GM21717 (cell line): ENCODE measurements at regions not wholly inside any gene's neighbourhood (a gene's known extent, or its start where the extent isn't known, plus 50 kb on each side); places are given as distances from the start of the nearest gene placed in this dataset.
"Not testable (repeated sequence)": the region's sequence is repeated elsewhere in the genome, so short reads cannot be mapped to it uniquely, and the experiment has no call there.

Experiments
- ATAC-seq: cut with Tn5 transposase; IDR thresholded peaks from one replicate; pipeline ENCODE4 v1.9.1; 2021; ENCODE audit warnings: mild to moderate bottlenecking, moderate library complexity; ENCODE audit not compliant: unreplicated experiment

- ATAC-seq = no peak
Measured at GRCh38 chr3:193800138-193801043, 207.4 kb downstream of the OPA1 start.

GRCh38 chr3:193801097-193801496, 208.1 kb downstream of the OPA1 start:
- no peak for ATAC-seq

- no peak for ATAC-seq
Measured at GRCh38 chr3:193803288-193803687, 210.3 kb downstream of the OPA1 start.

- no peak for ATAC-seq
Measured at GRCh38 chr3:193805448-193805847, 212.4 kb downstream of the OPA1 start.

GRCh38 chr3:193808317-193808716, 215.3 kb downstream of the OPA1 start:
- ATAC-seq = no peak

- ATAC-seq = no peak
Measured at GRCh38 chr3:193809106-193809505, 216.1 kb downstream of the OPA1 start.

GRCh38 chr3:193812078-193812725, 219.2 kb downstream of the OPA1 start:
- no peak for ATAC-seq

- no peak for ATAC-seq
Measured at GRCh38 chr3:193812791-193813500, 219.9 kb downstream of the OPA1 start.

- ATAC-seq = no peak
Measured at GRCh38 chr3:193813501-193813830, 220.5 kb downstream of the OPA1 start.

- no peak for ATAC-seq
Measured at GRCh38 chr3:193814166-193814892, 221.3 kb downstream of the OPA1 start.

GRCh38 chr3:193815246-193816027, 222.4 kb downstream of the OPA1 start:
- ATAC-seq = no peak

- no peak for ATAC-seq
Measured at GRCh38 chr3:193816028-193816395, 223.0 kb downstream of the OPA1 start.

- ATAC-seq = no peak
Measured at GRCh38 chr3:193816656-193817311, 223.8 kb downstream of the OPA1 start.

- ATAC-seq = no peak
Measured at GRCh38 chr3:193819117-193820010, 226.4 kb downstream of the OPA1 start.

GRCh38 chr3:193821151-193821668, 228.2 kb downstream of the OPA1 start:
- ATAC-seq = no peak

- ATAC-seq = no peak
Measured at GRCh38 chr3:193822492-193823212, 229.6 kb downstream of the OPA1 start.

- not testable (repeated sequence) for ATAC-seq
Measured at GRCh38 chr3:193823213-193823605, 230.2 kb downstream of the OPA1 start.

- ATAC-seq = no peak
Measured at GRCh38 chr3:193824365-193824764, 231.4 kb downstream of the OPA1 start.
